SW480 (cell line): ENCODE measurements at regions not wholly inside any gene's neighbourhood (a gene's known extent, or its start where the extent isn't known, plus 50 kb on each side); places are given as distances from the start of the nearest gene placed in this dataset.
A peak's percentile ranks its signal among the peaks of the same experiment; 100 is the strongest.

Experiments used
- DNase-seq: peaks from one replicate; pipeline ENCODE4 v3.0.0-alpha.2; 2016; ENCODE audit warnings: low spot score

DNA sequence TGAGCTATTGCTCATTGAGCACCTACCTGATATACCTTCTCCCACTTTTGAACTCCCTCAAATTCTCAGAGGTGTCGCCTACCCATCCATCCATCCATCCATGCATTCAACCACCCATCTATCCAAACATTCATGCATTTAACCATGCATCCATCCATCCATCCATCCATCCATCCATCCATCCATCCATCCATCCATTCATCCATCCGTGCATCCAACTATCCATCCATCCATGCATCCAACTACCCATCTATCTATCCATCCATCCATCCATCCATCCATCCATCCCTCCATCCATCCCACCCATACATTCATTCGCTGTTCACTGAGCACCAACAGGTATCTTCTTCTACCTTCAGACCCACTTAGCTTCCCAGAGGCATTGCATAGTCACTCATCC is 342.8 kb downstream of the CTTN start:
- DNase-seq = no peak

DNA sequence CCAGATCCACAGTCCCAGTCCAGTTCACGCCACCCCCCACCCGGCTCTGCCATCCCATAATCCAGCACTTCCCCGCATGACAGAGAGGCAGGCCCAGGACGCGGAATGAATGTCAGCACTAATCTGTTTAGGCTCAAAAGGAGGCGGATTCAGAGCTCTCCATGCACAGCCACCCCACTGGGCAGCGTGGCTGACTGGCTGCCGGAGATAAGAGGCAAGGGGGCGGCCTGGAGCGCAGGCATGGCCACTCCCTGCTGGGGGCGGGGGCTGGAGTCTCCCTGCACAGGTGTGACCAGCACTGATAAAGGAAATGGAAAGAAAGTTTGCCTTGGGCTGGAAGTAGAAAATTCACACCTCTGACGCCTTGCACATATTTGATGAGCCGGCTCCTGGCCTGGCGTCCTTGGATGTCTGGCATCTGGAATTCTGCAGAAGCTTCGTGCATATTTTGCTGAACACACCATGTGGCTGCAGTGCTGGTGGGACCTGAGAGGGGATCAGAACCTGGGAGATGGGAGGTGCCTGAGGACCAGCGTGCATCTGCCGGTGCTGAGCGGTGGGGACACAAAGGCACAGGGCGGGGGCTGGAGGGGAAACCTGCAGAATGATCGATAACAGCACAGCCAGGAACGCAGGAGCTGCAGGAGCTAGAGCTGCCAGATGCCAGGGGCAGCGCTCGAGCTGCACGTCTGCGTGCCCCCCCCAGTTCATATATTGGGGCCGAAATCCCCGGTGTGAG is 344.4 kb downstream of the CTTN start:
- DNase-seq = peak; percentile 28

DNA sequence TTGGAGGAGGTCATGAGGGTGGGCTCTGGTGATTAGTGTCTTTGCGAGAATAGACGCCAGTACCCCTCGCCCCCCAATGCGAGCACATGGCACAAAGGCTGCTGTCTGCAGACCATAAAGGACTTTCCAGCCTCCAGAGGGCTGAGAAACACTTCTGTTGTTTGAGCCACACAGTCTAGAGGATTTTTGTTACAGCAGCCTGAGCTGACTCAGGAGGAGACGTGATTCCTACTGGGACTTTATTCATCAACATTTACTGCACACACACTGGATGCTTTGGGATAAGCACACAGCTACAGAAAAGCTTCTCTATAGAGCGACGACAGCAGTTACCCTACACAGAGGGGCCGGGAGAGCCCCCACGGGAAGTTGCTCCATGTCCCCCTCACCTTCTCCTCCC is 345.0 kb downstream of the CTTN start:
- no peak for DNase-seq

DNA sequence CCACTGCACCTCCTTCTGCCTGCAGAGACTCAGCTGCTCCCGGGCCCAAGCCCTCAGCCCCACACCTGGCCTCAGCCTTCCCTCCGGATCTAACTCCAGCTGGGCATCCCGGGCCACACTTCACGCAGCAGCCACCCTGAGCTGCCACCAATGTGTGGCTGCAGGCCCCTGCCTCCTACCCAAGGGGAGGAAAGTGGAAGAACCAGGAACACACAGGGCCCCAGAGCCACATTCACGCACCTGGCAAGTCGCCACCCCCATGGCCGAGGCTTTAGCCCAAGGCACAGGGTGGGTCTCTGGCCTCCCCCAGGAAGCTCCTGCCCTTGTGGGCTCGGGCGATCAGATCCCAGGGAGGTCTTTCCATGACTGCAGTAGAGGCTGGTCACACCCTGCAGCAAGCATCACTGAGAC is 345.6 kb downstream of the CTTN start:
- no peak for DNase-seq

DNA sequence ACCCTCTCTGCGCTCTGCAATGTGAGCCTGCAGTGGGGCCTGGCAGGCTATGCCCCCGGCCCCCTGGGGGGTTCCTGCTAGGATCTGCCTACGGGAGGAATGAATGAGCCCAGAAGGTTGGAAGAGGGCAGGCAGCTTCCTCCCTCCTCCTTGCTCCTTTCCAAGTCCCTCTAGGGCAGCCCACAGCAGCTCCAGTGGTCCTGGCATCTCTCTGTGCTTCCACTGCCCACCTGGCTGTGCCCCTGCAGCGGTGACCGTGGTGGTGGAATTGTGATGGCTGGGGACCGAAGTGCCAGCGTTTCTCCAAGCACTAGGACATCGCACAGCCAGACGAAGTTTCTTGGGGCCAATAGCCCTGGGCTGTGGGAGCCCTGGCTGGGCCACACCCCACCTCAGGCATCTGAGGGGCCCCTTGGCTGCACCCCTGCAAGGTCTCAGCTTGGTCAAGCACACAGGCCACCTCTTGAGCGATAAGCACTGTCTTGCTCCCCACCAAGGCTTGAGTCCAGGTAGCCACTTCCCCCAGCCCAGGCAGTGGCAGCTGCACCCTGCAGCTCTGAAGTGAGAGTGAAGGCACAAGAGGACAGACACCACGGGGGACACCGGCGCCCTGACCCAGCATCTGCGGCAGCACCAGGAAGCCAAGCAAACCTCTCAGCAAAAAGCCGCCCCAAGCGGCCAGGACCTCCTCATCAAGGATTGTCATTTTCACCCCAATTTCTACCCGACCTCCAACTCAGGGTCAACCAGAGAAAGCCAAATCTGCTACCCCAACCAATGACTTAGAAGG is 346.3 kb downstream of the CTTN start:
- no peak for DNase-seq

DNA sequence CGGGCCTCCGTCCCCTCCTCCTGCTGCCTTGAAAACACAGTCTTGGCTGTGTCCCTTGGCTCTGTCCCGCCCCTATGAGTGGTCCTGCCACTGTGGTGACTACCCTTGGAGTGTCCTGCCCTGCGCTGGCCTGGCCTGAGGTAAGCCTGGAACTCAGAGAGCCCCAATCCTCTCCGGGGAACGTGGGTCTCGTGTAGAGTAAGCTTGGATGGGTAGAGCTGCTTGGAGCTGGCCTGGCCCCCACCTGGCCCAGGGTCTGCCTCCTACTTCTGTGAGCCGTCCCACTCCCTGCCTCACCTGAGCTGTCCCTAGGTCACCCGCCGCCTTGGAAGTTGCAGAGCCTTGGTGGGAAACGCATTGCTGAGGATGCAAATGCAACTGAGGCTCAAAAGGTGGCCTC is 347.1 kb downstream of the CTTN start:
- DNase-seq = no peak

DNA sequence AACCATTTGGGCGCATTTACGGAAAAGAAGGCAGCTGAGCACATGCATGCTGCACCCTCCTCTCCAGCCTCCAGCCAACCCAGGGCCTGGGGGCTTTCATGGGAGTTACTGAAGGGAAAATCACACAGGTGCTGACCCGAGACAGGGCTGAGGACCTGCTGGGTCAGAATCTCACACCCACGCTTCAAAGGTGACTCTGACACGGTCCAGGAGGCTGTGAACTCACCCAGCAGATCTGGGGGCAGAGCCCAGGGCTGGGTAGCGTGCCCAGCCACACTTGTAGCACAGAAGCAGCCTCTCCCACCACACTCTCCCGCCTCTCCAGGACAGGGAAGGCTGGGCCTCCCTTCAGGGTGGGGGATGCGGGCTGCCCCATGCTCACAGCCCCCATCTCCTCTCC is 347.6 kb downstream of the CTTN start:
- DNase-seq = no peak

DNA sequence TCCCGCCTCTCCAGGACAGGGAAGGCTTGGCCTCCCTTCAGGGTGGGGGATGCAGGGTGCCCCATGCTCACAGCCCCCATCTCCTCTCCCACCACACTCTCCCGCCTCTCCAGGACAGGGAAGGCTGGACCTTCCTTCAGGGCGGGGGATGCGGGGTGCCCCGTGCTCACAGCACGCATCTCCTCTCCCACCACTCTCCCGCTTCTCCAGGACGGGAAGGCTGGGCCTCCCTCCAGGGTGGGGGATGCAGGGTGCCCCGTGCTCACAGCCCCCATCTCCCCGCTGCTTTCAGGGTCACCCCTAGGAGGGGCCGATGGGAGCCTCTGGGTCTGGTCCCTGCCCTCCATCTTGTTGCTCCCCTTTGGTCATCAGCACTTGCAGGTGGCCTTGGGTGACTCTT is 348.0 kb downstream of the CTTN start:
- no peak for DNase-seq

DNA sequence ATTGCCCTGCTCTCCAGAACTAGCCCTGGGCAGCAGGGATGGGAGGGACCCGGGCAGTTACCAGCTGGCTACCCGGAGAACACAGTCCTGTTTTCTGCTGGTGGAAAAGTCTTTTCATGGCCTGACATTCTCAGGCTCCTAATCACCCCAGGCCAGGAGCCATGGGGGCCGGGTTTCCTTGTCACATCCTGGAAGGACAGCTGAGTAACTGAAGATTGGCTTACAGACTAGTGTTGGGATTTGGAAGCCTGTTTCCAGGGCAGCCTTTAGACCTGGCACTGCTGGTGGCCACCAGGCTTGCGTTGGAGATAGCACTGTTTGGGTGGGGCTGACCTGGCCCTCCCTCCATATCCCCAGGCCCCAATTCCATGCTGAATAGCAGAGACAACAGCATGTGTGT is 349.0 kb downstream of the CTTN start:
- DNase-seq = no peak

DNA sequence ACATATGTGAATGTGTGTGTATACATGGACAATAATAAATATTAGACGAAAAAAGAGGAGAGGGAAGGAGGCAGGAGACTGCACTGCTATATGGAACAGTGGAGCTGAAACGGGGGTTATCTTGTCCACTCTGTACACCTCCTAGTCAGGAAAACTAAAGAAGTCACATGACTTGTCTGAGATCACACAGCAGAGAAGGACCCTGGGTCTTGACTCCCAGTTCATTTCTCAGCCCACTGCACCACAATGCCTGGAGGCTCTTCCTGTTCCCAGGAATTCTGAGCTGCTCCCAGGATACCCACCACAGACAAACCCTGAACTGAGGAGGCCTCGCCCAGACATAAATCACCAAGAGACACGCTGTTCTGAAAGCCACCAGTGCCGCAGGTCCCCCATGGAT is 349.6 kb downstream of the CTTN start:
- peak; percentile 33 for DNase-seq

DNA sequence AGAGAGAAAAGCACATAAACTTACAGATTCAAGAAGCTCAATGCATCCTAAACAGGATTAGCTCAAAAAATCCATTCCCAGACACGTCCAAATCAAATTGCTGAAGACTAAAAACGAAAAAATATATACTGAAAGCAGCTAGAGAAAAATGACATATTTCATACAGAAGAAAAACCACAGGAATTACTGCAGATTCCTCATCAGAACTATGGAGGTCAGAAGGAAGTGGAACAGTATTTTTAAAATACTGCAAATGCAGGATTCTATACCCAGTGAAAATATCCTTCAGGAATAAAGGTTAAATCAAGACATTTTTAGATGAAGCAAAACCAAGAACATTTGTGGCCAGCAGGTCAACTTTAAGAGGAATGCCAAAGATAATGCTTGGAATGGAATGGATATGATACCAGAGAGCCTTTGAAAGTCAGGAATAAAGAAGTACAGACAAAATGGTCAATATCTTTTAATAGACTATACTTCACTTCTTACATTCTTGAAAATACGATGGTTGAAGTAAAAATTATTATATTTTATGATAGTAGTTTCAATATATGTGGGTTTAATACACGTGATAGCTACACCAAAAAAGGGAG is 352.9 kb downstream of the CTTN start:
- DNase-seq = peak; percentile 54

DNA sequence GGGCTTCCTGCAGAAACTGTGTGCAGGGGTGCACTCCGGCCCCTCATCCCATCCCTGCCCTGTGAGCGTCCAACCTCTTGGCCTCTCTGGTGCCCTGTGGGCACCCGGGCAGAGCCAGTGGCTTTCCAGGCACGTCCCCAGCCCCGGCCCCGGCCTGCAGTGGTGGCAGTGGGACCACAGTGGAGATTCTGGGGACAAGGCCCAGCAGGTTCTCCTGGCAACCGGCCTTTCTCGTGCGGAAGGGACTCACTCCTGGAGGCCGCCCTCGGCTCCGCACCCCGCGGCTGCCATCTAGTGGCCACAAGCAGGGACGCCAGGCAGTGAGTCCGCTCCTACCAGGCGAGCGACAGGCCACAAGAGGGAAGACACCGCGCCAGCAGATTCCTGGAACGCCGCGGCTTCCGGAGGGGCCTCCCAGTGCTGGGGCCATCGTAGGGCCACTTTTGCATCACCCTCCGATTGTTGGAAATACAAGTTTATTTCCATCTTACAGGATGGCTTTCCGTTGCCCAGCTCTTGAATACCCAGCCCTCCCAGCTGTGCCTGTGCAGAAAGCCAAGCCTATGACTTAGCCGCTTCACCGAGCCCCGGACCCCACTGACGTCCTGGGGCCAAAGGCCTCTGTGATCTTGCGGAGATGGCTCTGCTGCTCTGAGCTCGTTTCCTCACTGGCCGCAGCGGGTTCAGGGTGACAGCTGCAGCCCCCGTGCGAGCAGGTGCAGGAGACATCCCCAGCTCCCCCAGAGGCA is 357.3 kb downstream of the CTTN start:
- peak; percentile 78 for DNase-seq

DNA sequence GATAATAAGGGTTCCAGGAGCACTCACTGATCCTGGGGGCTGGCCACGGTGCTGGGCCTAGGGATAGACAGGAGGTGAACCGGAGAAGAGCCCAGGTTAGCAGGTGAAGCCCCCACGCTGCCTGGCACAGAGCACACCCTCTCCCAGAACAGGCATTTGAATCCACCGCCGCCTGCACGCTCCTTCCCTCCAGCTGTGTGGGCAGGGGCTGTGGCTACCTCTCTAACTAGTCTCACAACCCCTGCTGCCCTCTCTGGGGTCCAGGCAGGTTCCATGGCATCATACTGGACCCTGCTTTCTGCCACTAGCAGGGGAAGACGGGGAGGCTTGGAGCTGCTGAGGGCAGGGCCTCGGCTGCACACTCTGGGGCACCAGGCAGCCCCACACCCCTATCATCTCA is 358.0 kb downstream of the CTTN start:
- DNase-seq = no peak

DNA sequence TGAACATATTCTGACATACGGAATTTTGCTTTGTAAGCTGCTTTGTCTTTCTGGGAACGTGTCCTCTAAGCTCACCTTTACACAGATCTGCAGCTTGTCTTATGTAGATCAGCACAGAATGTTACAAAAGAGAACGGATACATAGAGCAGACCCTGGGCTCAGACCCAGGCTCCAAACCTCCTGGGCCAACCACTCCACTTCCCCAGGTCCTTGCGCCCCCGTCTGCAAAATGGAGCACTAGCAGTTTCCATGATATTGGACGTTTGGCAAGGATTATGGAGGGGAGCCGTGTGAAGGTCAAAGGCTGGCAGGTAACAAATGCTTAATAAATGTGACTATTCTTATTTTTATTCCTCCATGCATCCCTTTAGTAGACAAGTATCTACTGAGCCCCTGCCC is 358.4 kb downstream of the CTTN start:
- DNase-seq = no peak

DNA sequence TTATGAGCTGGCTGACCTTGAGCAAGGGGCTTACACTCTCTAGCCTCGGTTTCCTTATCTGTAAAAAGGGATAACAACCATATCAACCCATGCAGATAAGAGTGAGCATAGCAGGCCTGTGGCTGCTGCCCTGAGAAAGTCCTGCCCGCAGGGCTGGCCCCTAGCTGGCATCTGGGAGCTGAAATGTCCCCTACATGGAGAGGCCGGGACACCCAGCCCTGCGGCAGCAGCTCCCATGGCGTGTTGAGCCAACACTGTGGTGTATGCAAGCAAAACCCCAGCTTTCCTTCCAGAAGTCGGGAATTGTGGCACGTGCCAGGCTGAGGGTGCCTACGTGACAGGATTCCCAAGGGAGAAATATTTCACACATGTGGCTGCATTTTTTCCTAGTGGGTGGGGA is 358.9 kb downstream of the CTTN start:
- no peak for DNase-seq

DNA sequence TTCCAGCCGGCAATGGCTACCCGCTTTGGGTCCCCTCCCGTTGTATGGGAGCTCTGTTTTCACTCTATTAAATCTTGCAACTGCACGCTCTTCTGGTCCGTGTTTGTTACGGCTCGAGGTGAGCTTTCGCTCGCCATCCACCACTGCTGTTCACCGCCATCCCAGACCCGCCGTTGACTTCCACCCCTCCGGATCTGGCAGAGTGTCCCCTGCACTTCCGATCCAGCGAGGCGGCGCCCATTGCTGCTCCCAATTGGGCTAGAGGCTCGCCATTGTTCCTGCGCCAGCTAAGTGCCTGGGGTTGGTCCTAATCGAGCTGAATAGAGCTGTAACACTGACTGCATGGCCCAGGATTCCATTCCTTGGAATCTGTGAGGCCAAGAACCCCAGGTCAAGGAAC is 359.9 kb downstream of the CTTN start:
- DNase-seq = no peak

DNA sequence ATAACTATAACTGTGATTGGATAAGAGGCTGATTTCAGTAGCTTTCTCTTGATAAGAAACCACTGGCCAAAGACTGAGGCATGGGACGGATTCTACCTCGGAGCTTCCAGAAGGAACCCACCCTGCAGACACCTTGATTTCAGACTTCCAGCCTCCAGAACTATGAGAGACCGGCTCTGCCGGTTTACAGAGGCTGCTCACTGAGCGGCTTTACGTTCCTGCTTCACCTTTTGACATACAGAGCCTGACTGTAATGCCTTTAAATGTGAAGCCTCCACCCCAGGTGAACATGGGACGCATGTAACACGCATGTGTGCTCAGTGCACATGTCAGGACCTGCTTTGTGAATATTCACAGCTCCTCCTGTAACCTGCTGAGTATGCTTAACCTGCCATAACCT is 361.5 kb downstream of the CTTN start:
- DNase-seq = no peak

DNA sequence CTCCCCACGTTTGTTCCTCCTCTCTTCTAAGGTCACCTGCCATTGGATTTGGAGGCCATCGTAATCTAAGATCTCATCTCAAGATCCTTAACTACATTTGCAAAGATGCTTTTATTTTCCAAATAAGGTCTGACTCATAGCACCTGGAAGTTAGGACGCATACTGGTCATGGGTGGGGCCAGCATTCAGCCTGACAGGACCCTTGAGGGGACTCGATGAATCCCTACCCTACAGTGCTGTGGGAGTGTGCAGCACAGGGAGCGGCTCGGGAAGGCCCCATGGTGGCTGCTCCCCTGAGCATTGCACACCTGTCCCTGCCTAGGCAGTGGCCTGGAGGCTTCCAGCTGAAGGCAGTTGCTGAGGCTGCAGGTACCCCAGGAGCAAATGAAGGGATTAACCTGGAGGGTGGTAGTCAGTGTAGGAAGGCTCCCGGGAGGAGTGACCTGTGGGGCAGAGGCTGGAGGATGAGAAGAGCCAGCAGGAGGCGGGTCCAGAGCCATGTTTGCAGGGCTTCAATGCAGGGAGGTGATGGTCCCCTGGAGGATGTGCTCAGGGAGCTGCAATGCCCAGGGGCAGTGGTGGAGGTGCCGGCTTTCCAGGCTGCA is 362.2 kb downstream of the CTTN start:
- DNase-seq = peak; percentile 28

DNA sequence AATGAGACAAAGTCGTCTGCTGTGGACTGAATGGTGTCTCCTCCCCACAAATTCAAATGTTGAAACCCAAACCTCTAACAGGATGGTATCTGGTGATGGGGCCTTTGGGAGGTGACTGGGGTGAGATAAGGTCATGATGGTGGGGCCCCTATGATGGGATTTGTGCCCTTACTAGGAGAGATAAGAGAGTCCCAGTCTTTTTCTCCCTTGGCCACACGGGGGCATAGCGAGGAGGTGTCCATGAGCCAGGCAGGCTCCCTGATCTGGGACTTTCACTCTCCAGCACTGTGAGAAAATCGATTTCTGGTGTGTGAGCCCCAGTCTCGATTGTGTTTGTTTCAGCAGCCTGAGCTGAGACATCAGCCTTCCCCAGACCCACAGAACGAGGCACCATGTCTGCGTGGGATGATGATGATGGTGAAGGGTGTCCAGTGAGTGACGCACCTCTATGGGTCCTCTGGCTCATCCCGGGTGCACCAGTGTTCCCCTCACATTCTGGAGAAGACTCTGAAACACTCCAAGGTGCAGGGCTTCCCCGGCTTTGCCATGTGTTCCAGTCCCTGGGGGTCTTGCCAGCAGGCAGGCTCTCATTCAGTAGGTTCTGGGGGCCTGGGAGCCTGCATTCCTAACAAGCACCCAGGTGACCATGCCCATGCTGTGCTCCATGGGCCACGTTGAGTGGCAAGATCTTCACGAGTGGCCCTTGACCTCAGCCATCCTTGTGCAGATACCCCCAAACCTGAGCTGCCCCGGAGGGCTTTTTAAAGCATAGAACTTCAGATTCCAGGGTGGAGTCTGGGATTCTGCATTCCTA is 363.0 kb downstream of the CTTN start:
- DNase-seq = peak; percentile 35

DNA sequence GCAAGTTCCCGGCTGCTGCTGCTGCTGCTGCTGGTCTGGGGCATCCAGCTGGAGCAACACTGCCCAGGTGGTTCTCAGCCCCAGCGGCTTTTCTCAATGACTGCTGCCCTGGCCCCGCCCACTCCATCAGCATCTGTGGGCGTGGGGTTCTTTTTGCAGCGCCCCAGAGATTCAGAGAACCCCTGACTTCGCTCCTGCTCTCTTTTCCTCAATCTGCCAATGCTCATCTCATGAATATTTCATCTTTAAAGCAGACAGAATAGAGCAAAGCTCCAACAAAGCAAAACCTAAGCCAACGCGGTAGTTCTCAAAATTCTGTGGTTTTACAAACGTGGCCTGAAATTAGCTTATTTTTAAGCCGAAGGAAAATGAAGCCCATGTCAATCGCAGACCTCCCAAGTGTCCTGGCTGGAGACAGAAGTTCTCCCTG is 363.6 kb downstream of the CTTN start:
- DNase-seq = no peak

DNA sequence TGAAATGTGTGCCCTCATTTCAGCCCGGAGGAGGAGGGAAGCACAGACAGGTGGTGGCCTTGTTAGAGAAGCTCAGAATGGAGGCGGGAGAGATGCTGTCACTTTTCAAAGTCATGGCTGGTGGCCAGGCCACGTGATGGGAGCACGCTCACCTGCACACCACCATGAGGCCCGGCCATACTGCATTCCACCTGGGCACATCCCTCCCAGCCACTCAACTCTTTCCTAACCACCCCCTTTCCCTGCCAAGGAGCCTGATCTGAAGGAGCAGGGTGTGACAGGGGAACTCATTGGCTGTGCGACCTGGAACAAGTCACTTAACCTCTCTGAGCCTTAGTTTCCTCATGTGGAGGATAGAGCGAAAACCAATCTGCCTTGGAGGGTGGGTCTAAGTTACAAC is 364.5 kb downstream of the CTTN start:
- DNase-seq = no peak
